Neural cell (in vitro differentiated cells): ENCODE measurements at regions not wholly inside any gene's neighbourhood (a gene's known extent, or its start where the extent isn't known, plus 50 kb on each side); places are given as distances from the start of the nearest gene placed in this dataset.
A peak's percentile ranks its signal among the peaks of the same experiment; 100 is the strongest.

Source experiments
- H2AFZ ChIP-seq: fragments of 200-600, 300-800 bp; sonication (generic), shearing (Covaris generic); 2 replicates; pipeline ENCODE4 v1.6.0; 2014; ENCODE audit warnings: low read depth, mild to moderate bottlenecking, antibody characterized with exemption, low read length, moderate library complexity
- H3F3A ChIP-seq: fragments of 200-600 bp; shearing (Covaris generic); 2 replicates; pipeline ENCODE4 v1.6.1; 2016; ENCODE audit warnings: mild to moderate bottlenecking, moderate library complexity, mixed read lengths, antibody characterized with exemption, low read length; ENCODE audit not compliant: insufficient read depth, poor library complexity, severe bottlenecking
- H3K27ac ChIP-seq: fragments of 200-600, 300-800 bp; sonication (generic), shearing (Covaris generic); 2 replicates; pipeline ENCODE4 v1.5.1; 2014; ENCODE audit warnings: mild to moderate bottlenecking, low read length, moderate library complexity
- H3K27me3 ChIP-seq: fragments of 300-800, 200-600 bp; sonication (generic), shearing (Covaris generic); 2 replicates; pipeline ENCODE4 v1.6.0; 2014; ENCODE audit warnings: mild to moderate bottlenecking, low read depth, low read length, moderate library complexity; ENCODE audit not compliant: insufficient read depth
- H3K36me3 ChIP-seq: fragments of 300-800, 200-600 bp; sonication (generic), shearing (Covaris generic); 2 replicates; pipeline ENCODE4 v1.5.1; 2014; ENCODE audit warnings: mild to moderate bottlenecking, antibody characterized with exemption, low read length, moderate library complexity; ENCODE audit not compliant: insufficient read depth
- H3K4me2 ChIP-seq: fragments of 300-800, 200-600 bp; sonication (generic), shearing (Covaris generic); 2 replicates; pipeline ENCODE4 v1.6.0; 2014; ENCODE audit warnings: mild to moderate bottlenecking, low read length
- H3K4me3 ChIP-seq: fragments of 300-800, 200-600 bp; sonication (generic), shearing (Covaris generic); 2 replicates; pipeline ENCODE4 v1.5.1; 2014; ENCODE audit warnings: mild to moderate bottlenecking, low read length, moderate library complexity
- H3K79me2 ChIP-seq: fragments of 200-600 bp; shearing (Covaris generic); replicated peaks from 2 replicates; pipeline ENCODE4 v1.6.0; 2014; ENCODE audit warnings: mild to moderate bottlenecking, low read length, moderate library complexity; ENCODE audit not compliant: insufficient read depth
- H3K9ac ChIP-seq: fragments of 300-800, 200-600 bp; sonication (generic), shearing (Covaris generic); 2 replicates; pipeline ENCODE4 v1.6.1; 2016; ENCODE audit warnings: mild to moderate bottlenecking, low read length, mixed read lengths
- H3K9me2 ChIP-seq: fragments of 200-600 bp; shearing (Covaris generic); 2 replicates; pipeline ENCODE4 v1.6.1; 2016; ENCODE audit warnings: mild to moderate bottlenecking, low read length, mixed read lengths; ENCODE audit not compliant: insufficient read depth
- H3K9me3 ChIP-seq: fragments of 200-600, 300-800 bp; sonication (generic), shearing (Covaris generic); 2 replicates; pipeline ENCODE4 v1.6.1; 2016; ENCODE audit warnings: mild to moderate bottlenecking, mixed run types, low read length, moderate library complexity, mixed read lengths
- H4K20me1 ChIP-seq: fragments of 200-600 bp; shearing (Covaris generic); 2 replicates; pipeline ENCODE4 v1.6.1; 2016; ENCODE audit warnings: mild to moderate bottlenecking, mixed run types; ENCODE audit not compliant: insufficient read depth
- CTCF ChIP-seq: fragments of 450-650 bp; IDR thresholded peaks from 2 replicates; pipeline ENCODE4 v1.5.1; 2014; ENCODE audit warnings: antibody characterized with exemption, mild to moderate bottlenecking, moderate library complexity; ENCODE audit not compliant: poor library complexity, severe bottlenecking
- EP300 ChIP-seq: fragments of 450-650 bp; conservative IDR thresholded peaks from 2 replicates; pipeline ENCODE4 v1.6.1; 2014; ENCODE audit warnings: antibody characterized with exemption, mild to moderate bottlenecking, moderate library complexity; ENCODE audit not compliant: poor library complexity, severe bottlenecking
- EZH2 ChIP-seq: fragments of 200-600, 300-800 bp; shearing (Covaris generic), sonication (generic); IDR thresholded peaks from 2 replicates; pipeline ENCODE4 v1.6.1; 2014; ENCODE audit warnings: antibody characterized with exemption, low read length, borderline replicate concordance, mild to moderate bottlenecking; ENCODE audit not compliant: insufficient read depth, poor library complexity, severe bottlenecking
- MXI1 ChIP-seq: fragments of 450-650 bp; conservative IDR thresholded peaks from 2 replicates; pipeline ENCODE4 v1.6.1; 2014; ENCODE audit warnings: antibody characterized with exemption, mild to moderate bottlenecking; ENCODE audit not compliant: poor library complexity, severe bottlenecking
- POLR2AphosphoS5 ChIP-seq: IDR thresholded peaks from 2 replicates; pipeline ENCODE4 v1.6.1; 2012
- RAD21 ChIP-seq: fragments of 450-650 bp; conservative IDR thresholded peaks from 2 replicates; pipeline ENCODE4 v1.6.1; 2014; ENCODE audit warnings: antibody characterized with exemption, mild to moderate bottlenecking, moderate library complexity
- REST ChIP-seq: IDR thresholded peaks from 2 replicates; pipeline ENCODE4 v1.6.1; 2012; ENCODE audit warnings: borderline replicate concordance
- SMC3 ChIP-seq: fragments of 450-650 bp; conservative IDR thresholded peaks from 2 replicates; pipeline ENCODE4 v1.6.1; 2014; ENCODE audit warnings: antibody characterized with exemption, mild to moderate bottlenecking, moderate library complexity; ENCODE audit not compliant: poor library complexity
- TAF1 ChIP-seq: IDR thresholded peaks from 2 replicates; pipeline ENCODE4 v1.6.1; 2012; ENCODE audit warnings: low read depth

GRCh38 chrX:26631385-26631784 lies 415.4 kb downstream of the MAGEB5 start:
- Histone ChIP-seq H3K9me2 (no peaks in the 10 kb centered on the region), H3K27me3 (no peaks in the 10 kb centered on the region), H3K36me3 (no peaks in the 10 kb centered on the region), H2AFZ (no peak overlapping the region), H3K4me3 (no peak overlapping the region), H3F3A (no peaks in the 10 kb centered on the region), H3K79me2 (no peaks in the 10 kb centered on the region), H4K20me1 (no peaks in the 10 kb centered on the region), H3K4me2 (no peak overlapping the region), H3K9ac (no peak overlapping the region), H3K27ac (no peak overlapping the region), H3K9me3 (no peaks in the 10 kb centered on the region)
- no peak for TF ChIP-seq REST
- no peak for TF ChIP-seq EZH2
- no peak for TF ChIP-seq CTCF
- no peak for TF ChIP-seq EP300
- TF ChIP-seq MXI1: no peak
- TF ChIP-seq TAF1: no peak
- TF ChIP-seq POLR2AphosphoS5: no peak
- no peak for TF ChIP-seq SMC3
- no peak for TF ChIP-seq RAD21

- Histone ChIP-seq H4K20me1 (no peaks in the 10 kb centered on the region), H3K27ac (no peak overlapping the region), H3K79me2 (no peaks in the 10 kb centered on the region), H3K27me3 (no peaks in the 10 kb centered on the region), H3K4me3 (no peak overlapping the region), H2AFZ (no peak overlapping the region), H3K4me2 (no peak overlapping the region), H3K9me3 (no peaks in the 10 kb centered on the region), H3K9me2 (no peaks in the 10 kb centered on the region), H3K9ac (no peak overlapping the region), H3K36me3 (no peaks in the 10 kb centered on the region), H3F3A (no peaks in the 10 kb centered on the region)
- TF ChIP-seq MXI1: no peak
- no peak for TF ChIP-seq SMC3
- TF ChIP-seq REST: no peak
- TF ChIP-seq POLR2AphosphoS5: no peak
- TF ChIP-seq TAF1: no peak
- no peak for TF ChIP-seq EZH2
- peak; percentile 27 for TF ChIP-seq EP300
- no peak for TF ChIP-seq RAD21
These were observed 398.0 kb downstream of the MAGEB5 start for GRCh38 chrX:26613956-26614355.
